Stimulated activated naive B cell treated with anti-CD40 and anti-IgM and Interleukin-4, amounts not matched to agents 10 μg/mL and 1 μg/mL and 100 μg/mL, for 72 hours (primary cell): ENCODE measurements at regions not wholly inside any gene's neighbourhood (a gene's known extent, or its start where the extent isn't known, plus 50 kb on each side); places are given as distances from the start of the nearest gene placed in this dataset.
A peak's percentile ranks its signal among the peaks of the same experiment; 100 is the strongest.
"Not testable (repeated sequence)": the region's sequence is repeated elsewhere in the genome, so short reads cannot be mapped to it uniquely, and the experiment has no call there.

ENCODE experiments used
- ATAC-seq, 2 donors: fragments of 150-1000 bp; cut with Tn5 transposase; replicated peaks; 2 replicates each; pipeline ENCODE4 v1.10.0; 2021; ENCODE audit warnings: moderate library complexity in 1 of 2
- DNase-seq: peaks from one replicate; pipeline ENCODE4 v3.0.0; 2021
- H3K27ac Mint-ChIP-seq: one replicate; pipeline ENCODE4 v1.8.0; 2022; ENCODE audit warnings: mild to moderate bottlenecking, mixed read lengths
- H3K27me3 Mint-ChIP-seq, 2 donors: one replicate each; pipeline ENCODE4 v1.8.0; 2022; ENCODE audit warnings: mixed read lengths in 2 of 2
- H3K36me3 Mint-ChIP-seq, 2 donors: one replicate each; pipeline ENCODE4 v1.8.0; 2022; ENCODE audit warnings: mixed read lengths in 2 of 2, mild to moderate bottlenecking in 1 of 2
- H3K4me1 Mint-ChIP-seq, 2 donors: one replicate each; pipeline ENCODE4 v1.8.0; 2022; ENCODE audit warnings: mixed read lengths in 2 of 2, mild to moderate bottlenecking in 1 of 2
- H3K4me3 Mint-ChIP-seq, 2 donors: one replicate each; pipeline ENCODE4 v1.8.0; 2022; ENCODE audit warnings: mild to moderate bottlenecking in 2 of 2, mixed read lengths in 2 of 2, moderate library complexity in 1 of 2
- H3K9me3 Mint-ChIP-seq, 2 donors: one replicate each; pipeline ENCODE4 v1.8.0; 2022; ENCODE audit warnings: mixed read lengths in 2 of 2, mild to moderate bottlenecking in 1 of 2

DNA sequence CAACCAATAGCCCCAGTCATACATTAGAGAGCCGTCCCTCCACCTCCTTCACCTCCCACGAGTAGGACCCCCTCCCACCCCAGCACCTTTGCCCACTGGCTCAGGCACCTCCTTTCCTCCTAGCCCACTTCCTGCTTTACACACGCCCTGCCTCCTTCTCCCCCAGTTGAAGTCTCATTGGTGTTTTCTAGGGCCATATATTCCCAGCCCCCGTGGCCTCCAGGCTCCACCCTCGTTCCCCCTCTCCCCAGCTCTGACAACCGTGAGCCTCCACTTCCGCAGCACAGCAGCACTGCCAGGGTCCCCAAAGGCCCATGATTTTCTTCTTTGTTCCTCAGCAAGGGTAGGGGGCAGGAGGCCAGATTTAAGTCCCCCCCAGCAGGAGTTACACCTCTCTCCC, 340.3 kb upstream of the TNRC6C start:
- Mint-ChIP-seq H3K9me3 (peaks cover 0 to 7% of the 10 kb centered on the region in 2 donors), H3K4me3 (no peak overlapping the region), H3K4me1 (peaks cover 0 to 3% of the 10 kb centered on the region in 2 donors), H3K27me3 (peaks cover 22 to 34% of the 10 kb centered on the region in 2 donors), H3K36me3 (peaks cover 0 to 3% of the 10 kb centered on the region in 2 donors), H3K27ac (no peak overlapping the region)
- ATAC-seq, result no peak
- no peak for DNase-seq

DNA sequence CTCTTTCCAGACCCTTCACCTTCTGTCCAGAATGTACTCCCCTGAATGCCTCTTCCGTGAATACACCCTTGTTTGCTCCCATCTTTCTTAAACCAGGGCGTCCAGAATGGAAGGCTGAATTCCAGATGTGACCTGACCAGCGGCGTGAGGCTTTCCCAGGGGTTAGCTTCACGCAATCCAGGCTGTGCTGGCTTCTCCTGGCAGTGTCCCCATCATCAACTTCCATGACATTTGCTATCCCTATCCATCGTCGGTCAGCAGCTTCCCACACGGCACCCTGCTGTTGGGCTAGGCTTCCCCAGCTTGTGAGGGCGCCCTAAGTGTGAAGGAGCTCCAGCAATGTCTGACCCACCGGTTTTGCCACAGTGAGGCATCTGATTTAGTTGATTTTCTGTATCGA, 339.8 kb upstream of the TNRC6C start:
- H3K4me3 Mint-ChIP-seq, result no peak overlapping the region
- H3K36me3 Mint-ChIP-seq, result peaks cover 0 to 3% of the 10 kb centered on the region in 2 donors
- ATAC-seq (no peak), DNase-seq (no peak)
- peaks cover 0 to 7% of the 10 kb centered on the region in 2 donors for H3K9me3 Mint-ChIP-seq
- peaks cover 0 to 3% of the 10 kb centered on the region in 2 donors for H3K4me1 Mint-ChIP-seq
- H3K27ac Mint-ChIP-seq, result no peak overlapping the region
- peaks cover 22 to 34% of the 10 kb centered on the region in 2 donors for H3K27me3 Mint-ChIP-seq

DNA sequence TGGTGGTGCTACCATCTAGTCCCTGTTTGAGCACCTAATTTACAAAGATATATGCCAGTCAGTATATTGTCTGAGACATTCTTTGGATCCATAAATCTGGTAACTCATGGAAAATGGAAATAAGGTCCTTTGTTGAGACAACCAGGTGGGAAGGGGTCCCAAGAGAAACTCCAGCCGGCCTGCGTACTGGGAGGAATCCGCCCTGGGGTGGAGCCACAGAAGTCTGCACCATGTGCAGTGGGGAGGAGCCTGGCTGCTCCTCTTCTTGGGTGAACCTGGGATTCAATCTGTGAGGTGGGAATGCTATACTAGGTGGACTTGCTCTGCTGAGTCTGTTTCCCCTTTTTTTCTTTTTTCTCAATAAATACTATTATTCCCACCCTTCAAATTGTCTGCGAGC, 339.2 kb upstream of the TNRC6C start:
- H3K27ac Mint-ChIP-seq, result no peak overlapping the region
- no peak overlapping the region for H3K4me3 Mint-ChIP-seq
- peaks cover 0 to 3% of the 10 kb centered on the region in 2 donors for H3K36me3 Mint-ChIP-seq
- H3K9me3 Mint-ChIP-seq, result peaks cover 0 to 7% of the 10 kb centered on the region in 2 donors
- DNase-seq (no peak), ATAC-seq (no peak)
- peaks cover 22 to 34% of the 10 kb centered on the region in 2 donors for H3K27me3 Mint-ChIP-seq
- peaks cover 0 to 3% of the 10 kb centered on the region in 2 donors for H3K4me1 Mint-ChIP-seq

DNA sequence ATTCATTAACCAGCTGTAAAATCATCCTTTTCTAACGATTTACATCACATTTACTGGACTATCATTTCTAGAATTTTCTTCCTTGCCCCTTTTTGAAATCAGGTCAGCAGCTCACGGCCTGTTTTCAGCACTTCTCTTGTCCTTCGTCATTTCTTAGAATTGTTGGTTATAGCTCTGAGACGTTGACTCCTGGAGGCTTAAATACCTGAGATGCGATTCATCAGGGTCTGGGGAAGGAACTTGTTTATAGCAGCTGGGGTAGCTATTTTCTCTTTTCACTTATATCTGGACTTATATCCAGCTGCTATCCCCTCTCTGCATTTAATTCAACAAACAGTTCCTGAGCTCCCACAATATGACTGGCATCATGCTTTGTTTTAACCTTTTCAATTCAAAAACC, 338.7 kb upstream of the TNRC6C start:
- H3K27me3 Mint-ChIP-seq, result peaks cover 22 to 34% of the 10 kb centered on the region in 2 donors
- peaks cover 0 to 3% of the 10 kb centered on the region in 2 donors for H3K36me3 Mint-ChIP-seq
- peaks cover 0 to 3% of the 10 kb centered on the region in 2 donors for H3K4me1 Mint-ChIP-seq
- DNase-seq (no peak), ATAC-seq (no peak)
- no peak overlapping the region for H3K4me3 Mint-ChIP-seq
- H3K27ac Mint-ChIP-seq, result no peak overlapping the region
- H3K9me3 Mint-ChIP-seq, result peaks cover 0 to 7% of the 10 kb centered on the region in 2 donors

DNA sequence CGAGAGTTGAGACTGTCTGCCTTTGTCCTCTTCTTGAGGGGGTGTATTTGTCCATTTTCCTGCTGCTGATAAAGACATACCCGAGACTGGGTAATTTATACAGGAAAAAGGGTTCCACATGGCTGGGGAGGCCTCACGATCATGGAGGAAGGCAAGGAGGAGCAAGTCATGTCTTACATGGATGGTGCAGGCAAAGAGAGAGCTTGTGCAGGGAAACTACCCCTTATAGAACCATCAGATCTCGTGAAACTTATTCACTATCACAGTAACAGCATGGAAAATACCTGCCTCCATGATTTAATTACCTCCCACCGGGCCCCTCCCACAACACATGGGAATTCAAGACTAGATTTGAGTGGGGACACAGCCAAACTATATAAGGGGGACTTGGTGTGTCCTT, 338.2 kb upstream of the TNRC6C start:
- peaks cover 0 to 7% of the 10 kb centered on the region in 2 donors for H3K9me3 Mint-ChIP-seq
- H3K27me3 Mint-ChIP-seq, result peaks cover 22 to 34% of the 10 kb centered on the region in 2 donors
- ATAC-seq (no peak), DNase-seq (no peak)
- peaks cover 0 to 3% of the 10 kb centered on the region in 2 donors for H3K4me1 Mint-ChIP-seq
- H3K4me3 Mint-ChIP-seq, result no peak overlapping the region
- H3K36me3 Mint-ChIP-seq, result peaks cover 0 to 3% of the 10 kb centered on the region in 2 donors
- no peak overlapping the region for H3K27ac Mint-ChIP-seq

DNA sequence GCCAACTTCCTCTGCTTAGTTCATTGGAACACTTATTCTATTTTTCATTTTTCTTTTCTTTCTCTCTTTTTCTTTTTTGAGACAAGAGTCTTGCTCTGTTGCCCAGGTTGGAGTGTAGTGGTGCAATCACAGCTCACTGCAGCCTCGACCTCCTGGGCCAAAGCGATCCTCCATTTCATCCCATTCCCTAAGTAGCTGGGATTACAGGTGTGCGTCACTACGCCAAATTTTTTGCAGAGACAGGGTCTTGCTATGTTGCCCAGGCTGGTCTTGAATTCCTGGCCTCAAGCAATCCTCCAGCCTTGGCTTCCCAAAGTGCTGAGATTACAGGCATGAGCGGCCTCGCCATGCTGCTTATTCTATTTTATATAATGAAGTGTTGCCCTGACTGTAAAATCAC, 336.4 kb upstream of the TNRC6C start:
- not testable (repeated sequence) for ATAC-seq, H3K4me3 Mint-ChIP-seq, H3K36me3 Mint-ChIP-seq, H3K27ac Mint-ChIP-seq, DNase-seq, H3K4me1 Mint-ChIP-seq
- H3K27me3 Mint-ChIP-seq, result peaks cover 25 to 35% of the 10 kb centered on the region in 2 donors
- H3K9me3 Mint-ChIP-seq, result peaks cover 4 to 11% of the 10 kb centered on the region in 2 donors

DNA sequence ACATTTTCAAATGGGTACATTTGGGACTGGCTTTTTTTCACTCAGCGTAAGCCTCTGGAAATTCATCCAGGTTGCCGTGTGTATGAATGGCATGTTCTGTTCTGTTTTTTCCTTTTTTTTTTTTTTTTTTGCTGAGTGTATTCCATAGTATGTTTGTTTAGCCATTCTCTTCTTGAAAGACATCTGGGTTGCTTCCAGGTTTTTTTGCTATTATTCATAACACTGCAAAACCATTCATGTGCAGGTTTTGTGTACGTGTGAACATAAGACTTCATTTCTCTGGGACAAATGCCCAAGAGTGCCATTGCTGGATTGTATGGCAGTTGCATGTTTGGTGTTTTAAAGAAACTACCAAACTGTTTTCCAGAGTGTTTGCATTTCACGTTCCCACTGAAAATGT, 335.9 kb upstream of the TNRC6C start:
- ATAC-seq, result no peak

DNA sequence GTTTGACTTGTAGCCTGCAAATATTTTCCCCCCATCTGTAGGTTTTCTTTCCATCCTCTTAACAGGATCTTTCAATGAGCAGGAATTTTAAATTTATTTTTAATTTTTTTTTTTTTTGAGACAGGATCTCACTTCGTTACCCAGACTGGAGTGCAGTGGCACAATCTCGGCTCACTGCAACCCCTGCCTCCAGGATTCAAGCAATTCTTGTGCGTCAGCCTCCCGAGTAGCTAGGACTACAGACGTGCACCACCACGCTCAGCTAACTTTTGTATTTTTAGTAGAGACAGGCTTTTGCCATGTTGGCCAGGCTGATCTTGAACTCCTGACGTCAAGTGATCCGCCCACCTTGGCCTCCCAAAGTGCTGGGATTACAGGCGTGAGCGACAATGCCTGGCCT, 335.2 kb upstream of the TNRC6C start:
- ATAC-seq, H3K4me1 Mint-ChIP-seq, DNase-seq, H3K4me3 Mint-ChIP-seq, H3K27ac Mint-ChIP-seq: not testable (repeated sequence)
- peaks cover 24 to 33% of the 10 kb centered on the region in 2 donors for H3K27me3 Mint-ChIP-seq
- H3K36me3 Mint-ChIP-seq, result peaks cover 4 to 11% of the 10 kb centered on the region in 2 donors
- peaks cover 11 to 21% of the 10 kb centered on the region in 2 donors for H3K9me3 Mint-ChIP-seq

More for the DNA sequence above, 335.9 kb upstream of the TNRC6C start:
- no peak for DNase-seq
- Mint-ChIP-seq H3K4me1 (peaks cover 0 to 3% of the 10 kb centered on the region in 2 donors), H3K9me3 (peaks cover 7 to 17% of the 10 kb centered on the region in 2 donors), H3K27me3 (peaks cover 26 to 34% of the 10 kb centered on the region in 2 donors), H3K36me3 (peaks cover 1 to 7% of the 10 kb centered on the region in 2 donors), H3K27ac (no peak overlapping the region), H3K4me3 (no peak overlapping the region)

DNA sequence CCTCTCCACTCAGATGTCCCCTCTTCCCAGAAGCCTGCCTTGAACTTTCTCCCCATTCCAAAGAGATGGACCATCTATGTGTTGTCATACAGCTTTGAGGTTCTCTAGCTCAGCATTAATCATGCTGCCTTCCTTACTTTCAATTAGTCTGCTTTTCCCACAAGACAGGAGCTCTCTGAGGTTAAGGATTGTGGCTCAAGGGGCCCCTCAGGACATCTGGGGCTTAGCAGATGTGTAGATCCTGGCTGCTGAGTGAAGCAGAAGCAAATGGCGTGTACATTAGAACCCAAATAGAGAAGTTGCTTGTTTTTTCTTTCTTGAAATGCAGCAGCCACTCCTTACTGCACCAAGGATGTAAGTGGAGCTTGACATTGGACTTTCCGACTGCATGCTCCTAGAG, 330.5 kb upstream of the TNRC6C start:
- Mint-ChIP-seq H3K27ac (no peak overlapping the region), H3K4me3 (no peak overlapping the region), H3K27me3 (peaks cover 25 to 28% of the 10 kb centered on the region in 2 donors), H3K9me3 (peaks cover 11 to 14% of the 10 kb centered on the region in 2 donors), H3K36me3 (peaks cover 4 to 9% of the 10 kb centered on the region in 2 donors), H3K4me1 (no peaks in the 10 kb centered on the region)
- DNase-seq (no peak), ATAC-seq (no peak)

DNA sequence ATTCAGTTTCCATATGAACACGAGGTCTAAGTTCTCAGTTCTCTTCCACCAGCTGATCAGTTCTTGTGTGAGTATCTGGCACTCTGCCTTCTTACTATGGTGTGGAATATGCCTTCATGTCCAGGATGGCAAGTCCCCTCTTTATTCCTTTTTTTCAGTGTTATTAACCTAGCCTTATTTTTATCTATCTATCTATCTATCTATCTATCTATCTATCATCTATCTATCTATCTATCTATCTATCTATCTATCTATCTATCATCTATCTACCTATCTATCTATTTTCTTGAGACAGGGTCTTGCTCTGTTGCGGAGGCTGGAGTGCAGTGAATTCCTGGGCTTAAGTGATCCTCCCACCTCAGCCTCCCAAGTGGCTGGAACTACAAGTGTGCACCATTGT, 329.2 kb upstream of the TNRC6C start:
- H3K9me3 Mint-ChIP-seq, result peaks cover 11 to 14% of the 10 kb centered on the region in 2 donors
- not testable (repeated sequence) for H3K4me1 Mint-ChIP-seq, H3K27ac Mint-ChIP-seq, H3K4me3 Mint-ChIP-seq, DNase-seq, H3K36me3 Mint-ChIP-seq, ATAC-seq
- H3K27me3 Mint-ChIP-seq, result peaks cover 25 to 33% of the 10 kb centered on the region in 2 donors

DNA sequence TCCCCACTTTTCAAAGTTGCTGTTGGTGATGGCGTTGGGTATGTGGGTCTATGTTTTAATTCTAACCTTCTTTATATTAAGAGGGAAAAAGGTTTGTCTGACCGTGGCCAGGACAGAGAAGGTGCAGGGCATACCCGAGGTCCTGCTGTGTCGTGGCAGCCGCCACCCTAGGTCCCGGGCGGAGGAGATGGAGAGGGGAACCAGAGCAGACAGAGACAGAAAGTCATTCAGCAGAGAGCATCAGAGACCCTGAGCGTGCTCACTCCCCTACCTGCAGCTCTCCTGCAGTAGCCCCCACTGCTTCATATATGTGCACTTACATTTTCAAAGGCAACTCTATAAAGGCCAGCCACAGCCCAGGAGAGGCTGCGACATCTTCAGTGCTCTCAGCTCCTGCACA, 327.2 kb upstream of the TNRC6C start:
- Mint-ChIP-seq H3K27me3 (peaks cover 33 to 37% of the 10 kb centered on the region in 2 donors), H3K27ac (no peak overlapping the region), H3K4me3 (no peak overlapping the region), H3K36me3 (peaks cover 4 to 9% of the 10 kb centered on the region in 2 donors), H3K4me1 (peaks cover 4 to 6% of the 10 kb centered on the region in 2 donors), H3K9me3 (peaks cover 11 to 14% of the 10 kb centered on the region in 2 donors)
- ATAC-seq (no peak), DNase-seq (no peak)

DNA sequence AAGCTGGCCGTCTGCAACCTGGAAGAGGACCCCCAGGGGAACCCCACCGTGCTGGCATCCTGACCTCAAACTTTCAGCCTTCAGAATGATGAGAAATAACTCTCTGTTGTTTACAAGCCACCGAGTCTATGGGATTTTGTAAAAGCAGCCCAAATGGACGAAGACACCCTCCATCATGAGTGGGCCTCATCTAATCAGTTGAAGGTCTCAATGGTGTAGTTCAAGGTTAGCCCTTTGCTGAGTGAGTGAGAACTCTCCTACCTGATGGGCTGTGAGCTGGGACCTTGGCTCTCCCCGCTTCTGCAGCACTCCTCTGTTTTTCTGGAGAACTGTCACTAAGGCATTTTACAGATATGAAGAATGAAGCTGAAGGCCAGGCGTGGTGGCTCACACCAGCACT, 325.9 kb upstream of the TNRC6C start:
- no peak for ATAC-seq
- DNase-seq, result no peak
- no peak overlapping the region for H3K27ac Mint-ChIP-seq
- peaks cover 4 to 6% of the 10 kb centered on the region in 2 donors for H3K4me1 Mint-ChIP-seq
- peaks cover 2 to 4% of the 10 kb centered on the region in 2 donors for H3K36me3 Mint-ChIP-seq
- peaks cover 4 to 5% of the 10 kb centered on the region in 2 donors for H3K9me3 Mint-ChIP-seq
- no peak overlapping the region for H3K4me3 Mint-ChIP-seq
- peaks cover 24 to 31% of the 10 kb centered on the region in 2 donors for H3K27me3 Mint-ChIP-seq

DNA sequence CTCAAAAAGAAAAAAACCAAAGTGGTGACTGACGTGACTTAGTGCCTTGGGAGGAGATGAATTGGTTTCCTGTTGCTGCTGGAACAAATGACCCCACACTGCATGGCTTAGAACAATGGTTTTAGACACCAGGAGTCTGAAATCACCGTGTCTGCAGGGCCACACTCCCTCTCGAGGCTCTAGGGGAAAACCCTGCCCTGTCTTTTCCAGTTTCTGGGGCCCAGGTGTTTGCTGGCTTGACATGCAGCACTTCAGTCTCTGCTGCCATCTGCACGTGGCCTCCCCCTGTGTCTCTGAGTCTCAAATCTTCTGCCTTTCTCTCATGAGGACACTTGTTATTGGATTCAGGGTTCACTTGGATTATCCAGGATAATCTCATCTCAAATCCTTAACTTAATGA, 323.8 kb upstream of the TNRC6C start:
- peaks cover 4 to 6% of the 10 kb centered on the region in 2 donors for H3K4me1 Mint-ChIP-seq
- H3K36me3 Mint-ChIP-seq, result no peaks in the 10 kb centered on the region
- no peak overlapping the region for H3K4me3 Mint-ChIP-seq
- H3K9me3 Mint-ChIP-seq, result no peaks in the 10 kb centered on the region
- peaks cover 20 to 33% of the 10 kb centered on the region in 2 donors for H3K27me3 Mint-ChIP-seq
- DNase-seq, result peak; percentile 41
- peak; percentile 89 to 97 for ATAC-seq
- H3K27ac Mint-ChIP-seq, result no peak overlapping the region

DNA sequence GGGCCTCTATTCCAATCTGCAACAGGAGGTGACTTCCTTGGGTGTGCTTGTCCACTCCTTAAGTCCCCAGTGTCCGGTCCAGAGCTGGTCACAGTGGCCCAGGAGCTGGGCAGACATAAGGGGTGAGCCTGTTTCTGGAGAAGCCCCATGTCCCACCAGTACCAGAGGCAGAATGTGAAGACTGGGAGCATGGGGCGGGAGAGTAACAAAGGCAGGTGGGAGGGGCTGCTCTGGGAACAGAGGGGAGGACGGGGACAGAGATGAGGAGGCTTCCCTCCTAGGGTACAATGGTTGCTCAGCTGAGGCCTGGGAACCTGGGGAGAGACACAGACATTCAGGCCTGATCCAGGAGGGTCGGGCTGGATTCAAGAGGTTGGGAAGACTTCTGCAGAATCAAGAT, 323.3 kb upstream of the TNRC6C start:
- Mint-ChIP-seq H3K9me3 (no peaks in the 10 kb centered on the region), H3K27ac (no peak overlapping the region), H3K27me3 (peaks cover 20 to 36% of the 10 kb centered on the region in 2 donors), H3K4me3 (no peak overlapping the region), H3K4me1 (peaks cover 6% of the 10 kb centered on the region in 2 donors), H3K36me3 (no peaks in the 10 kb centered on the region)
- ATAC-seq (no peak), DNase-seq (no peak)

DNA sequence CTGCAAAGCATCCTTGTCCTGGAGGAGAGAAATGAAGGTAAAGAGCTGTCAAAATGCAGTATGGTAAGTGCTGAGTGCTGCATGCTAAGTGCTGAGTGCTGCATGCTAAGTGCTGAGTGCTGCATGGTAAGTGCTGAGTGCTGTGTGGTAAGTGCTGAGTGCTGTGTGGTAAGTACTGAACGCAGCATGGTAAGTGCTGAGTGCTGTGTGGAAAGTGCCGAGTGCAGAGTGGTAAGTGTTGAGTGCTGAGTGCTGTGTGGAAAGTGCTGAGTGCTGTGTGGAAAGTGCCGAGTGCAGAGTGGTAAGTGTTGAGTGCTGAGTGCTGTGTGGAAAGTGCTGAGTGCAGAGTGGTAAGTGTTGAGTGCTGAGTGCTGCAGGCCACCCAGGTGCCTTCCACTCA, 322.7 kb upstream of the TNRC6C start:
- peaks cover 21 to 38% of the 10 kb centered on the region in 2 donors for H3K27me3 Mint-ChIP-seq
- ATAC-seq, H3K27ac Mint-ChIP-seq, H3K9me3 Mint-ChIP-seq, H3K4me1 Mint-ChIP-seq, H3K4me3 Mint-ChIP-seq, DNase-seq, H3K36me3 Mint-ChIP-seq: not testable (repeated sequence)
